OCI-LY7 (cell line): ENCODE measurements at regions not wholly inside any gene's neighbourhood (a gene's known extent, or its start where the extent isn't known, plus 50 kb on each side); places are given as distances from the start of the nearest gene placed in this dataset.
A peak's percentile ranks its signal among the peaks of the same experiment; 100 is the strongest.

Source experiments
- BruUV-seq: library from RNA; stranded (reverse); fragments of 400-500 nt; replicated peaks from 2 replicates; lab custom pipeline; 2021; lab: Mats Ljungman, UMichigan
- CTCF ChIA-PET: fragments of 300-600 bp; sonication (Branson Sonifier 250); formaldehyde crosslinking; loops from one replicate; lab custom pipeline; 2022; ENCODE audit warnings: antibody characterized with exemption; ENCODE audit not compliant: unreplicated experiment; lab: Charles Lee
- POLR2A ChIA-PET: fragments of 300-600 bp; sonication (Branson Sonifier 250); formaldehyde crosslinking; loops from one replicate; lab custom pipeline; 2022; ENCODE audit warnings: antibody characterized with exemption; lab: Charles Lee
- DNase-seq: peaks from one replicate; pipeline ENCODE4 v3.0.0-alpha.2; 2015; ENCODE audit warnings: low spot score
- H2AFZ ChIP-seq: fragments of 200-600 bp; sonication (generic), shearing (Covaris generic); 2 replicates; pipeline ENCODE4 v1.6.1; 2014; ENCODE audit warnings: mild to moderate bottlenecking, antibody characterized with exemption, low read length, moderate library complexity
- H3K27ac ChIP-seq: fragments of 200-600 bp; sonication (generic); 2 replicates; pipeline ENCODE4 v1.5.1; 2014; ENCODE audit warnings: mixed run types, low read depth, mild to moderate bottlenecking, moderate library complexity, low read length, inconsistent platforms; ENCODE audit not compliant: poor library complexity, severe bottlenecking
- H3K36me3 ChIP-seq: fragments of 200-600 bp; sonication (generic); 2 replicates; pipeline ENCODE4 v1.6.1; 2014; ENCODE audit warnings: mild to moderate bottlenecking, antibody characterized with exemption, low read length, moderate library complexity, mixed read lengths; ENCODE audit not compliant: insufficient read depth
- H3K4me1 ChIP-seq: fragments of 200-600 bp; sonication (generic); 2 replicates; pipeline ENCODE4 v1.5.1; 2014; ENCODE audit warnings: mild to moderate bottlenecking, low read length; ENCODE audit not compliant: insufficient read depth, poor library complexity, severe bottlenecking
- H3K4me2 ChIP-seq: fragments of 200-600 bp; sonication (generic); 2 replicates; pipeline ENCODE4 v1.6.1; 2014; ENCODE audit warnings: mild to moderate bottlenecking, low read length
- H3K4me3 ChIP-seq: fragments of 200-600 bp; sonication (generic); 2 replicates; pipeline ENCODE4 v1.5.1; 2014; ENCODE audit warnings: mild to moderate bottlenecking, low read depth, low read length; ENCODE audit not compliant: poor library complexity, severe bottlenecking
- H3K79me2 ChIP-seq: fragments of 200-600 bp; sonication (generic); 2 replicates; pipeline ENCODE4 v1.6.1; 2016; ENCODE audit warnings: low read depth, mild to moderate bottlenecking, low read length, moderate library complexity, mixed read lengths; ENCODE audit not compliant: insufficient read depth
- H3K9me2 ChIP-seq: fragments of 200-600 bp; sonication (generic); 2 replicates; pipeline ENCODE4 v1.6.1; 2016; ENCODE audit warnings: mild to moderate bottlenecking, low read length, mixed read lengths; ENCODE audit not compliant: insufficient read depth
- H3K9me3 ChIP-seq: fragments of 200-600 bp; sonication (generic); 2 replicates; pipeline ENCODE4 v1.6.1; 2014; ENCODE audit warnings: mild to moderate bottlenecking, mixed run types, low read length, mixed read lengths
- H4K20me1 ChIP-seq: fragments of 200-600 bp; sonication (generic); 2 replicates; pipeline ENCODE4 v1.6.1; 2014; ENCODE audit warnings: mild to moderate bottlenecking, antibody characterized with exemption, low read length, moderate library complexity, mixed read lengths; ENCODE audit not compliant: insufficient read depth
- CTCF ChIP-seq: fragments of 200-600 bp; sonication (generic); conservative IDR thresholded peaks from 2 replicates; pipeline ENCODE4 v1.5.1; 2014; ENCODE audit warnings: mild to moderate bottlenecking, antibody characterized with exemption, low read length, moderate library complexity, mixed read lengths
- EZH2phosphoT487 ChIP-seq: fragments of 200-600 bp; sonication (generic); IDR thresholded peaks from 2 replicates; pipeline ENCODE4 v1.6.1; 2018; ENCODE audit warnings: low read depth, borderline replicate concordance, mild to moderate bottlenecking, mixed run types, antibody characterized with exemption, low read length, moderate library complexity, mixed read lengths
- intact Hi-C: fragments of 100-400 bp; cut with micrococcal nuclease; formaldehyde crosslinking; loops from one replicate; pipeline ENCODE4 v1.10.0; 2022; ENCODE audit not compliant: unreplicated experiment

- CTCF ChIA-PET: no interaction called here
- Histone ChIP-seq H3K4me2 (no peak overlapping the region), H3K4me1 (peaks cover 7% of the 10 kb centered on the region), H3K9me3 (no peaks in the 10 kb centered on the region), H2AFZ (peak overlapping the region; percentile 63), H3K36me3 (no peaks in the 10 kb centered on the region), H3K9me2 (no peaks in the 10 kb centered on the region), H3K27ac (no peak overlapping the region), H3K79me2 (no peaks in the 10 kb centered on the region), H3K4me3 (no peak overlapping the region), H4K20me1 (no peaks in the 10 kb centered on the region)
- POLR2A ChIA-PET: interaction anchor here (1.4 to 1.6 kb wide), 2 partner anchors 10 to 24 kb away, joined by 4 to 5 read pairs; no protein-coding TSS in a partner anchor
- intact Hi-C loops: loop anchor here (5.0 to 10.0 kb wide), 3 partner anchors 393 to 883 kb away; no protein-coding TSS in a partner anchor
- TF ChIP-seq CTCF (no peak), EZH2phosphoT487 (no peak)
- BruUV-seq: no TSS peak
- no peak for DNase-seq
Observed at GRCh38 chr7:136685501-136686173, 182.8 kb upstream of the CHRM2 start.

GRCh38 chr7:136677471-136678365 is 190.7 kb upstream of the CHRM2 start:
- H3K4me3 ChIP-seq: peak overlapping the region; percentile 9
- BruUV-seq: no TSS peak
- peak; percentile 64 for DNase-seq
- no peaks in the 10 kb centered on the region; the same call in 1 of the 2 replicates for H3K36me3 ChIP-seq
- ChIA-PET CTCF (no interaction called here), POLR2A (interaction anchor here (0.6 to 0.7 kb wide), 2 partner anchors 473 to 1671 kb away, joined by 3 read pairs; no protein-coding TSS in a partner anchor)
- no peaks in the 10 kb centered on the region for H3K9me2 ChIP-seq
- H3K79me2 ChIP-seq: no peaks in the 10 kb centered on the region
- peaks cover 13% of the 10 kb centered on the region for H3K4me1 ChIP-seq
- H2AFZ ChIP-seq: peak overlapping the region; percentile 93
- H3K27ac ChIP-seq: peak overlapping the region; percentile 25
- peak overlapping the region; percentile 20 for H3K4me2 ChIP-seq
- TF ChIP-seq CTCF: no peak
- TF ChIP-seq EZH2phosphoT487: no peak
- H4K20me1 ChIP-seq: no peaks in the 10 kb centered on the region
- intact Hi-C loops: no loop called here
- H3K9me3 ChIP-seq: peaks cover 30% of the 10 kb centered on the region
